Epithelial cell of esophagus (primary cell): ENCODE measurements at regions not wholly inside any gene's neighbourhood (a gene's known extent, or its start where the extent isn't known, plus 50 kb on each side); places are given as distances from the start of the nearest gene placed in this dataset.
A peak's percentile ranks its signal among the peaks of the same experiment; 100 is the strongest.

Experiments
- DNase-seq: peaks from one replicate; pipeline ENCODE4 v3.0.0; 2010; ENCODE audit warnings: low read depth
- H3K4me3 ChIP-seq: 2 replicates; pipeline ENCODE4 v1.5.1; 2011; ENCODE audit warnings: mild to moderate bottlenecking, low read length, control low read depth
- TF ChIP-seq, protein P1 (sequence below): IDR thresholded peaks from 2 replicates; pipeline ENCODE4 v1.5.1; 2011; ENCODE audit warnings: low read depth, mild to moderate bottlenecking, low read length, control low read depth, inconsistent platforms; ENCODE audit not compliant: insufficient read depth; ENCODE audit errors: missing control alignments

DNA sequence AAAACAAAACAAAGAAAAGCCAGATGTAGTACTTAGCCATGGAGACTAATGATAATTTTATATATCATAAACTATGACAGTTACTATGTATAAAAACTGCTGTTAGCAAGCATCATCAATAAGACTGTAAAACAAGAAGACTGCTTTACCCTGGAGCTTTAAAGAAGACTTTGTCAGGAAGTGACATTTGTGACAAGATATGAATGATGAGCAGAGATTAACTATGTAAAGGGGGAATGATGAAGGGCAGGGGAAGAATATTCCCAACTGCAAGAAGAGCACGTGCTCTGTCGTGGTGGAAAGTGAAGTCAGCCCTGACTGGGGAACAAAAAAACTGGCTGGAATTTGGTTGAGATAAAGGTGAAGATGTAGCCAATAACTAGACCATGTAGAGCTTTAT lies 617.1 kb upstream of the AMOT start:
- TF ChIP-seq, protein P1, sequence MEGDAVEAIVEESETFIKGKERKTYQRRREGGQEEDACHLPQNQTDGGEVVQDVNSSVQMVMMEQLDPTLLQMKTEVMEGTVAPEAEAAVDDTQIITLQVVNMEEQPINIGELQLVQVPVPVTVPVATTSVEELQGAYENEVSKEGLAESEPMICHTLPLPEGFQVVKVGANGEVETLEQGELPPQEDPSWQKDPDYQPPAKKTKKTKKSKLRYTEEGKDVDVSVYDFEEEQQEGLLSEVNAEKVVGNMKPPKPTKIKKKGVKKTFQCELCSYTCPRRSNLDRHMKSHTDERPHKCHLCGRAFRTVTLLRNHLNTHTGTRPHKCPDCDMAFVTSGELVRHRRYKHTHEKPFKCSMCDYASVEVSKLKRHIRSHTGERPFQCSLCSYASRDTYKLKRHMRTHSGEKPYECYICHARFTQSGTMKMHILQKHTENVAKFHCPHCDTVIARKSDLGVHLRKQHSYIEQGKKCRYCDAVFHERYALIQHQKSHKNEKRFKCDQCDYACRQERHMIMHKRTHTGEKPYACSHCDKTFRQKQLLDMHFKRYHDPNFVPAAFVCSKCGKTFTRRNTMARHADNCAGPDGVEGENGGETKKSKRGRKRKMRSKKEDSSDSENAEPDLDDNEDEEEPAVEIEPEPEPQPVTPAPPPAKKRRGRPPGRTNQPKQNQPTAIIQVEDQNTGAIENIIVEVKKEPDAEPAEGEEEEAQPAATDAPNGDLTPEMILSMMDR = no peak
- DNase-seq = no peak
- H3K4me3 ChIP-seq = no peak overlapping the region

DNA sequence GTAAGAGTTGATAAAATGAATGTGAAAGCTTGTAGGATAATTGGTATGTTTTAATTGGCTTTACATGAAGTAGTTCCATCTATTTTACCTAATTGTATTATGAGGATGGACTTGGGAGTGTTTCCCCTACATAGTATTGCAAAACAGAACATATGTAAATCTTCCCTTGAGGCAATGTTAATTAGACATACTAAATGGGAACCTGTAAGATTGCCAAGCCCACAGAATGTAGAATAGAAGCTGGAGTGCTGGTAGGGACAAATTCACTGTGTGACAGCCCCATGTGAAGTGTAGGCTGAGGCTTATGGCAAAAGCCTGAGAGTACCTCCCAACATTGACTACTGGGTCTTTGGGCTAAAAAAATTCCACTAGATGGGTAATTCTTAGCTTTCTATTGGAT lies 615.0 kb upstream of the AMOT start:
- TF ChIP-seq, protein P1 = no peak
- no peak for DNase-seq
- H3K4me3 ChIP-seq = no peak overlapping the region

DNA sequence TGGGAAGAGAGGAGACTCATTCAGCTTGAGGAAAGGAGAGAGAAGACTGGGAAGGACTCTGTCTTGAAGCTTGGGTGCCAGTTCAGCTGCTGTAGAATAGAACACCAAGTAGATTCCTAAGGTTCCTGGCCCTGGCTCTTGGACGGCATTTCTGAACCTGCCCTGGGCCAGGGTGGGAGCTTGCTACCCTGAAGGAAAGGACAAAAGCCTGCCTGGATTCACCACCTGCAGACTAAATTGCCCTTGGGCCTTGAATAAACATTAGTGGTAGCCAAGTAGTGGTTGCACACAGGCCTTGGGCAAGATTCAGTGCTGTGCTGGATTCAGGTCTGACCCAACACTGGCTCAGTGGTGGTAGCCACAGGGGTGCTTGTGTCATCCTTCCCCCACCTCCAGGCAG lies 588.4 kb upstream of the AMOT start:
- no peak overlapping the region for H3K4me3 ChIP-seq
- TF ChIP-seq, protein P1 = no peak
- DNase-seq = no peak

DNA sequence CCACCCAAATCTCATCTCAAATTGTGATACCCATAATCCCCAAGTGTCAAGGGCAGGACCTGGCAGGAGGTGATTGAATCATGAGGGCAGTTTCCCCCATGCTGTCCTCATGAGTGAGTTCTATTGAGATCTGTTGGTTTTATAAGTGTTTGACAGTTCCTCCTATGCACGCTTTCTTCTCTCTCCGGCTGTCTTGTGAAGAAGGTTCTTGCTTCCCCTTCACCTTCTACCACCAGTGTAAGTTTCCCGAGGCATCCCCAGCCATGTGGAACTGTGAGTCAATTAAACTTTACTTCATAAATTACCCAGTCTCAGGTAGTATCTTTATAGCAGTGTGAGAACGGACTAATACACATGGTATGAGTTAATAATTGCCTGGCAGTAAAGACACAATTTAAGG lies 581.7 kb upstream of the AMOT start:
- TF ChIP-seq, protein P1 = no peak
- no peak overlapping the region for H3K4me3 ChIP-seq

DNA sequence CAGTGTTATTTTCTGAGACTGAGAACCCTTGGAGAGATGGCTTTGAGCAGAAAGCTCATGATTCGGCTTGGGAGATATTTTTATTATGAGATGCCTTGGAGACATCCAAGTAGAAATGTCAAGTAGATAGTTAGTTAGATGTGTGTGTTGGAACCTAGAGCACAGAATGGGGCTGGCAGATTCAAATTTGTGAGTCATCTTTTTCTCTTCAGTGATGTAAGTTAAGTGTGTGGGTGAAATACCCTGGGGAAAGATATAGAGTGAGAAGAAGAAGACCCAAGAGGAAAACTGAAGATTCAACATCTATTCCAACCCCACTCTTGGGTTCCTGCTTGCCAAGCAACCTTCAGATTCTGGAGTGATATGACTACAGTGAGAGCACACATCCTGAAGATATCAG lies 580.8 kb upstream of the AMOT start:
- TF ChIP-seq, protein P1 = no peak
- no peak overlapping the region for H3K4me3 ChIP-seq
- DNase-seq = peak; percentile 1

More for the DNA sequence above, 581.7 kb upstream of the AMOT start:
- DNase-seq = no peak

DNA sequence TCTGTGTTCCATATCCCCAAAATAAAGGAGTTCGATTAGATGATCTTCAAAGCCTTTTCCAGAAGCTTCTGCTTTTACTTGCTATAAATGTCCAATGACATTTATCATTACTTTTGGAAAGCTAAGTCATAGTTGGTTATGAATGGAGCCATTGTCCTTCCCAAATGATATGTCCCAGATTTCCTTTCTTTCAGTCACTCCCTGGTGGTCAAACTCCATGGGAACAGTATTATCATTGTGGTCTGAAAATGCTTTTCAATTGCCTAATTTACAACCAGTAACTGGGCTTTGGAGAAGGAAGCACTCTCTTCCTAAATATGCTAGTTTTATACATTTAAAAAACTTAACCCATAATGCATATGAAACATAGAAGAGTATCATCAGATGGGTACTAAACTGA lies 571.5 kb upstream of the AMOT start:
- TF ChIP-seq, protein P1 = no peak
- H3K4me3 ChIP-seq = no peak overlapping the region
- no peak for DNase-seq

DNA sequence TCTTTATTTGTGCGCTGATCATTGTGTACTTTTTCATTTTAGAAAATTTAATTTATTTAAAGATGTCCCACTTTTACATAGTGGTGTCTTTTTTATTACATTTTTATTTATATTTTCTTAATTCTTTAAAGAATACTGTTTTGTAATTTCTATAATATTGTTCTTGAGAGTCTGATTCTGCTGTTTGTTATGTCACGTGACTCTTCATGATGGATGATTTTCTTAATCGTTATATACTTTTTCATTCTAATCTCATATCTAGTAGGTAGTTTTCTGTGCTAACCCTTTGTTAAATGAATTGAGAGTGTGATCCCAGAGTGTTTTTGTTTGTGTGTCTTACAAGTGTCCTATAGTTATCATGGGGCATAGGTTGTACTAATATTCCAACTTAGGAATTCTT lies 568.2 kb upstream of the AMOT start:
- no peak overlapping the region for H3K4me3 ChIP-seq
- TF ChIP-seq, protein P1 = no peak

More for the DNA sequence above, 568.2 kb upstream of the AMOT start:
- no peak for DNase-seq
